ENCODE measurements at regions not wholly inside any gene's neighbourhood (a gene's known extent, or its start where the extent isn't known, plus 50 kb on each side); places are given as distances from the start of the nearest gene placed in this dataset.
A peak's percentile ranks its signal among the peaks of the same experiment; 100 is the strongest.

GRCh38 chr17:27216836-27217235 is 77.1 kb upstream of the WSB1 start:
- DNase-seq = no peak

DNA sequence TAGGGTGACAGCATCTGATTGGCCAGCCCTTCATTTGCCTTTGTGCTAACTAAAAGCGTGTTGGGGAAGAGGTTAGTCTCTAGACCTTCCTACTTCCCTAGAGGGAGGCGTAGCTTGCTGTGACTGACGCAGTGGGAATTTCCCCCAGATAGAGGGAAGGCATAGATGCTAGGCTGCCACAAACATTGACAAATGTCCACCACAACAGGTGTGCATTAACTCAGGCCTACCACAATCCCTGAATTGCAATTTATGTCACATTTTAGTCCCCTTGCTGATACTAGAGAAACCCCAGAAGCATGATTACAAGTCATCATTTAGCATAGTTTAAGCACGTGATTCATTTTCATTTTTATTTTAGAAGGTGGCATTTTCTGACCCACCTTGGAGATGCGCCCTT is 76.3 kb upstream of the WSB1 start:
- DNase-seq = no peak

GRCh38 chr17:27218041-27218440 is 75.9 kb upstream of the WSB1 start:
- no peak for DNase-seq

DNA sequence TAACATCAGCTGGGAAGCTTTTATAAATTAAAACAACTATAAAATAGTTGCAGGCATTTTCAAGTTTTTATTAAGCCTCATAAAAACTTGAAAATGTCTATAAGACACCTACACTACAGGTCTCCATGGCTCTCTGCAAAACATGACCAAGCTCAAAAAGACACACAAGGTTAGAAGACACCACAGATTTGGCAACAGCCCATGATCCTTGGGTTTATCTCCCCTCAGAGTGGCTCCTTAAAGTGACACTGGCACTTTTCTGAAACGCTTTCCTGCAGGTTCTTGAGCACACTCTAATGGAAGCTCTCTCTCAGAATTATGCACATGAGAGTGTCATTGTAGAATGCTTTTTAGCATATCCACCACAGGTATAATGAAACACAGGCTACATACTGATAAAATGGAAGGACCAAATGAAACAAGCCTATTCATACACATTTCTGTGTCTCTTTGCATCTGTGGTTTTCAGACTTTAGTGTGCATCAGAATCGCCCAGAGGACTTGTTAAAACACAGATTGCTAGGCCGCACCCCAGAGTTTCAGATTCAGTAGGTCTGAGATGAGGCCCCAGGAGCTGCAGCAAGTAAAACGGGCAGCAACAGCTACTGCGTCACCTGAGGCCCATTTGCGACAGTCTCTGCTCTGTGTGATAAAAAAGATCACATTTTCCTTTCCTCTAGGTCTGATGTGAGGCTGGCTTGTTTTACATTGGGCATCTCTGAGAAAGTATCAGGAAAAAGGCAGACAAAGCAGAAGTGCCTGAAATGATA is 75.0 kb upstream of the WSB1 start:
- DNase-seq = no peak

- DNase-seq = no peak
Observed at GRCh38 chr17:27222515-27222914, 71.4 kb upstream of the WSB1 start.

GRCh38 chr17:27224526-27225315 is 69.2 kb upstream of the WSB1 start:
- no peak for DNase-seq

DNA sequence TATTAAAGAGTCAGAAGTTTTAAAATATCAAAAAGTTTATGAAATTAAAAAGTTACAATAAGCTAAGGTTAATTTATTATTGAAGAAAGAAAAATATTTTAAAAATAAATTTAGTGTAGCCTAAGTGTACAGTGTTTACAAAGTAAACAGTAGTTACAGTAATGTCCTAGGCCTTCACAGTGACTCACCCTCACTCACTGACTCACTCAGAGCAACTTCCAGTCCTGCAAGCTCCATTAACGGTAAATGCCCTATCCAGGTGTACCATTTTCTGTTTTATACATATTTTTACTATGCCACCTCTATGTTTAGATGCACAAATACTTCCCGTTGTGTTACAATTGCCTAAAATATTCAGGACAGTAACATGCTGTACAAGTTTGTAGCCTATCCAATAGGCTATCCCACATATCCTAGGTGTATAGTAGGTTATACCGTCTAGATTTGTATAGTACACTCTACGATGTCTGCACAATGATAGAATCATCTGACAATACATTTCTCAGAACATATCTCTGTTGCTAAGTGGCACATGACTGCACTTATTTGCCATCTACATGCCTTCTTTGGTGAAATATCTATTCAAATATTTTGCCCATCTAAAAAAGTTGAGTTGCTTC is 67.2 kb upstream of the WSB1 start:
- no peak for DNase-seq

DNA sequence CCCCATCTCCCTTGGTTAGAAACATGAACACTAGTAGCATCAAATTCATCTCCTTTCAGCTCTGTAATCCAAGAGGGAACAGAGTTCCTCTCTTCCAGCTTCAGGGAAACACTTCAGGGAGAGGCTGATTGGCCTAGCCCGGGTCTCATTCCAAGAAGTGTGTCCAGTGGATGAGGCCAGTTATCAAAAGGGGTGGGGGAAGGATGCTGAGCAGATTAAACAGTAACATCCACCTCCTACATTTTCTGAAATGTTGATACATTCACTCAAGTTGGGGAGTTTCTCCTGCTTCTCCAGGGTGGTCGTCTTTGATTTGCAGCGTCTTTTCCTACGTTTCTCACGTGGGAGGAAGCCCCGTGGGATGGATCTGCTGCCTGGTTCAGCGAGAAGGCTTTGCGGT is 62.9 kb upstream of the WSB1 start:
- no peak for DNase-seq

GRCh38 chr17:27232328-27232727 is 61.6 kb upstream of the WSB1 start:
- no peak for DNase-seq

- DNase-seq = peak; percentile 5
Observed at GRCh38 chr17:27233059-27233458, 60.9 kb upstream of the WSB1 start.

DNA sequence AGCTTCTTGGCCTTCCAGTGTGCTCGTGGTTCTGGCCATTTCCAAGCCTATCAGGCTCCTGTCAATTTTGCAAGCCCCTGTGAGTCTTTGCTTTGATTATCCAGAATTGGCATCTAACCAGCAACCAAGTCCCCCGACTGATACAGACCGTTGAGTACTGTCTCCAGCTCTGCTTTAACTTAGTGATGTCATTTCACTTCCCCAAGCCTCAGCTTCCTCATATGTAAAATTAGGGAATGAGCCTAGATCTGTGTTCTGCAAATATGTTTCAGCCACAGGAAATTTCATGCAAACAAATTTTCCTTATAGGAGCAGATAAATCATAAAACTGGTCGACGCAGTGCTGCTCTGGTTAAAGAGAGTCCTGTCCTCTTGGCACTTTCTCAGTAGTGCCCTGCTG is 60.1 kb upstream of the WSB1 start:
- no peak for DNase-seq

DNA sequence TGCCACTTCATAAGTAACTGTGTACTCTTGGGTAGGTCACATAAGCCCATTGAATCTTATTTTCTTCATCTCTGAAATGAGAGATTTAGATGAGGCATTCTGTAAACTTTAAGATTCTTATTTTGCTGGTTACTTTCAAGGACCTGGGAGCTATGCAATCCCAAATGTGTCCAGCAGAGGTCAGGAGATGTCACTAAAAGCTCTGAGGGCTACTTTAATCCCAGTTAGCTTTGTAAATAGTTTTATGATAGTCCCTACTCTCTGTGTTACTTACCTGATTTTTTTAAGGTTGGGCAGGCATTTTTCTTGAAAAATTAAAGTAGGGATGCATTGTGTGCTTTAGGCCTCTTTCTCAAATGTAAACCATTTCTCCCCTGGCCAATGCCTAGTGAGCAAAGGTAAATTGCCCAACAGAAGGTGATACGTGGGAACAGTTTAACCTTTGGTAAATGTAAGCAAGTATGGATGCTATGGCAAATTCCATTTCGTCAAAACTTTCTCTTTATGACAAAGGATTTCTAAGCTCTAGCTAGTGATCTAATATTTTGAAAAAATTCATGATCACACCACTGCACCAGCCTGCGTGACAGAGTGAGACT is 57.1 kb upstream of the WSB1 start:
- peak; percentile 17 for DNase-seq

DNA sequence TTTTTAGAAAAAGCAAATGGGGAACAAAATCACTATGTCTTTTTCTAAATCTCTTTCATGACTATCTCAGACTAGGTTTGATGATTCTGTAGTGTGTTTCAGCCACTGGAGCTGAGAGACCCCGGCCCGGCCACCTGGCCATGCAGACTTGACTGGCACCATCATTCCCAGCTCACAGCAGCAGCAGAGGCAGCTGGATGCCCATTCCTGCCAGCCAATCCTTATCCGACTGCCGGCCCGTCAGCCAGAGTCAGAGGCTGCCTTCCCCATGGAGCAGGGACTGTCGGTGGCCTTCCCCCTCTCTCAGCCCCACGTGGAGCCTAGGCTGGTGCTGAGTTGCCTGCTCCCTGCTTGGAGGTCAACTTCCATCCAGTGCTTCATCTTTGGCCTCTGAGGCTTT is 56.0 kb upstream of the WSB1 start:
- DNase-seq = no peak

DNA sequence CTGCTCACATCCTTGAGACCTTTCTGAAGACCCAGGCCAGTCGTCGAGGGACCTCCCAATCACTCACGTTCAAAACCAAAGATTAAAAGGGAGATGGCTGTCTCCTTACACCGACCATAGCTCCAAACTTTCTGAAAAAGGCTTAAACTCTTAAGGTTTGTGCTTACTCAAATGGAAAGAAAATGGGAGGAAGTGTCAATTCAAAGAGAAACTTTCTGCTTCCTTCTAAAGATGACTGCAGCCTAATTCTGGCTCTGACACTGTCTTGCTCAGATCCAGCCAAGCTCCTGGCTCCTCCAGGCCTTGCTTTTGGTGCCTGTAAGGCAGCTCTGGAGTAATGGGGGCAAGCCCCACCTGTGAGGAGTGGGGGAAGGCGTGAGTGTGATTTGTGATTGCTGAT is 54.9 kb upstream of the WSB1 start:
- DNase-seq = no peak

- no peak for DNase-seq
Observed at GRCh38 chr17:27239584-27239983, 54.3 kb upstream of the WSB1 start.

DNA sequence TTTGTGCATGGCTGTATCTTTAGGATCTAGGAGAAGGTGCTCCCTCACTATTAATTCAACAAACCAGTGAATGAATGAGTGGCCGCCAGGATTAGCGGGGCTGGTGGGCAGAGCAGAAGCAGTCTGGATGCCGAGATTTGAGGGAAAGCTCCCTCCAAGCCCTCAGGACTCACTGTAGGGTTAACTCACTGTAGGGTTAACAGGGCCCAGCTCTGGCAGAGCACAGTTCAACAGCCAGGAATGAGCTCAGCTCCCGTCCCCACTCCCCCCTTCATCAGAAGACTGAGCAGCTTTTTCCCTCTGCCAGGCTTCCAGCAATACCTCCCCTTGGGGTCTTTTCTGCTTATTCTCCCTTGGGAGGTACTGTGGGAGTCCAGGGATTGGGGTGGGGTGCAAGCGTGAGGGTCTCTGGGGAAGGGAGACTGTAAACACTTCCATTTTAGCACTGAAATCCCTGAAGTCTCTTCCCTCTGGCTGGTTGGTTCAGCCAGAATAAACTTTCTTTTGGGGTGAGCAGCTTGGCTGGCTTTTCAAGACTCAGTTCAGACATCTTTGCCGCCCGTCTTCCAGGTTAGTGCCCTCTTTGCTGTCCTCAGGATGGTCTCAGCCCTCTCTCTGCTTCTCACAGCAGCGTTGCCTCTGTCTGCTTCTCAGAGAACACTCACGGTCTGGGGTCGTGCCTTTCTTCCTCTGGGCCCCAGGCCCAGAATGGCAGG is 53.7 kb upstream of the WSB1 start:
- no peak for DNase-seq

GRCh38 chr17:27240802-27241155 is 53.1 kb upstream of the WSB1 start:
- DNase-seq = no peak

- DNase-seq = no peak
Observed at GRCh38 chr17:27241346-27241946, 52.5 kb upstream of the WSB1 start.

DNA sequence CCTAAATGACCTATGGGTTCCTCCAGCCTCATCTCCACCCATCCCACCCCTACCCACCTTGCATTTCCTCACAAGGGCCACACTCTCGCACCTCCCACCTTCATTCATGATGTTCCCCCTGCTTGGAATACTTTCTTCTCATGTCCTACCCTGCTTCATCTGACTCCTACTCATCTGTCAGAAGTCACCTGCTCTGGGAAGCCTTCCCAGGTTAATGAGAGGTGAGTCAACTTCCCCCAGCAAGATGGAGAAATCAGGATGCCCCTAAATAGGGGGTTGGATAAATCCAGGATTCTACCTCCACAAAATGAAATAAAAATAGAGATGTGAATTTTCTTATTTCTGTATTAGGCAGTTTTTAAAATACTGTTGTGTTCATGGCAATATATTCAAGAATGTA is 51.0 kb upstream of the WSB1 start:
- no peak for DNase-seq

DNA sequence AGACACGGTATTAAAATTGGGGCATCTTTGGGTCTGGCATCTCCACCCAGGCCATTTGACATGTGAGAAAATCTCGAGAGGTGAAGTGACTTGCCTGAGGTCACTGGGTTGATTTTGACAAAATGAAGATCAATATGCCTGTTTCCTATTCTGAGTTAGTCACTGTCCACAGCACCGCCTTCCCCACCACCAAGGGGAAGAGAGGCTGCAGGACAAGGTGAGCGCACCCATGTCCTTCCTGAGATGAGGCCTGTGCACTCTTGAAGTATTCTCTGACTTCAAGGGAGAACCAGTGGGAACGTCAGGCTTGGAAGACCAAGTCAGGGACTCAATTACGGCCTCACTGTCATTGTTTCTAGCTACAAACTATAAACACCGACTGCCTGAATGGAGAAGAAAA is 49.9 kb upstream of the WSB1 start:
- no peak for DNase-seq

All from NCI-H2171 (cell line).